ENCODE measurements at regions not wholly inside any gene's neighbourhood (a gene's known extent, or its start where the extent isn't known, plus 50 kb on each side); places are given as distances from the start of the nearest gene placed in this dataset.
A peak's percentile ranks its signal among the peaks of the same experiment; 100 is the strongest.

- no peak for DNase-seq (ENCODE audit: low read depth)
- TF ChIP-seq, protein P1, sequence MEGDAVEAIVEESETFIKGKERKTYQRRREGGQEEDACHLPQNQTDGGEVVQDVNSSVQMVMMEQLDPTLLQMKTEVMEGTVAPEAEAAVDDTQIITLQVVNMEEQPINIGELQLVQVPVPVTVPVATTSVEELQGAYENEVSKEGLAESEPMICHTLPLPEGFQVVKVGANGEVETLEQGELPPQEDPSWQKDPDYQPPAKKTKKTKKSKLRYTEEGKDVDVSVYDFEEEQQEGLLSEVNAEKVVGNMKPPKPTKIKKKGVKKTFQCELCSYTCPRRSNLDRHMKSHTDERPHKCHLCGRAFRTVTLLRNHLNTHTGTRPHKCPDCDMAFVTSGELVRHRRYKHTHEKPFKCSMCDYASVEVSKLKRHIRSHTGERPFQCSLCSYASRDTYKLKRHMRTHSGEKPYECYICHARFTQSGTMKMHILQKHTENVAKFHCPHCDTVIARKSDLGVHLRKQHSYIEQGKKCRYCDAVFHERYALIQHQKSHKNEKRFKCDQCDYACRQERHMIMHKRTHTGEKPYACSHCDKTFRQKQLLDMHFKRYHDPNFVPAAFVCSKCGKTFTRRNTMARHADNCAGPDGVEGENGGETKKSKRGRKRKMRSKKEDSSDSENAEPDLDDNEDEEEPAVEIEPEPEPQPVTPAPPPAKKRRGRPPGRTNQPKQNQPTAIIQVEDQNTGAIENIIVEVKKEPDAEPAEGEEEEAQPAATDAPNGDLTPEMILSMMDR (conservative IDR thresholded peaks at IDR 0.05; ENCODE audit: control insufficient read depth, insufficient read depth, low read depth, low read length) = no peak
- no peak overlapping the region for H3K4me3 ChIP-seq (ENCODE audit: control insufficient read depth, low read depth, low read length)
Measured at GRCh38 chr2:52396836-52397235, 1364.9 kb upstream of the NRXN1 start.

DNA sequence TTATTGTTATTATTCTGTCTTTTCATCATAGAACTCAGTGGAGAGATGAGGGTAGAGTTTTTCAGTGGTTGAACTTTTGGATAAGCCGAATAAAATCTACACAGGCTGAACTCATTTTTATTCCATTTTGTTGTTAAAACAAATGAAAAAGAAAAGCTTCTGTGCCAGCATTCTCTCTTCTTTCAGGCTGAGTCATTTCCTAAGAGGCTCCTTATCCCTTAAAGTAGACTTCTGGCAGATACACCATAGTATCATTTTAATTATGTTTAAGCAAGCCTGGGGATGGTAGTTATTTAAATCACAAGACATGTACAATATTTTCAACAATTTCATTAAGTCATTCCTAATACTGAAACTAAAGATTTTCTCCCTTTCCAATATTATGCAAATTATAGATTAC is 1364.0 kb upstream of the NRXN1 start:
- H3K4me3 ChIP-seq (ENCODE audit: control insufficient read depth, low read depth, low read length) = no peak overlapping the region
- DNase-seq (ENCODE audit: low read depth) = peak; percentile 23
- TF ChIP-seq, protein P1 (conservative IDR thresholded peaks at IDR 0.05; ENCODE audit: control insufficient read depth, insufficient read depth, low read depth, low read length) = no peak

- no peak for DNase-seq (ENCODE audit: low read depth)
- H3K4me3 ChIP-seq (ENCODE audit: control insufficient read depth, low read depth, low read length) = no peak overlapping the region
- TF ChIP-seq, protein P1 (conservative IDR thresholded peaks at IDR 0.05; ENCODE audit: control insufficient read depth, insufficient read depth, low read depth, low read length) = no peak
Measured at GRCh38 chr2:52391621-52392020, 1359.7 kb upstream of the NRXN1 start.

- TF ChIP-seq, protein P1 (conservative IDR thresholded peaks at IDR 0.05; ENCODE audit: control insufficient read depth, insufficient read depth, low read depth, low read length) = no peak
- DNase-seq (ENCODE audit: low read depth) = no peak
Measured at GRCh38 chr2:52390651-52391050, 1358.7 kb upstream of the NRXN1 start.

DNA sequence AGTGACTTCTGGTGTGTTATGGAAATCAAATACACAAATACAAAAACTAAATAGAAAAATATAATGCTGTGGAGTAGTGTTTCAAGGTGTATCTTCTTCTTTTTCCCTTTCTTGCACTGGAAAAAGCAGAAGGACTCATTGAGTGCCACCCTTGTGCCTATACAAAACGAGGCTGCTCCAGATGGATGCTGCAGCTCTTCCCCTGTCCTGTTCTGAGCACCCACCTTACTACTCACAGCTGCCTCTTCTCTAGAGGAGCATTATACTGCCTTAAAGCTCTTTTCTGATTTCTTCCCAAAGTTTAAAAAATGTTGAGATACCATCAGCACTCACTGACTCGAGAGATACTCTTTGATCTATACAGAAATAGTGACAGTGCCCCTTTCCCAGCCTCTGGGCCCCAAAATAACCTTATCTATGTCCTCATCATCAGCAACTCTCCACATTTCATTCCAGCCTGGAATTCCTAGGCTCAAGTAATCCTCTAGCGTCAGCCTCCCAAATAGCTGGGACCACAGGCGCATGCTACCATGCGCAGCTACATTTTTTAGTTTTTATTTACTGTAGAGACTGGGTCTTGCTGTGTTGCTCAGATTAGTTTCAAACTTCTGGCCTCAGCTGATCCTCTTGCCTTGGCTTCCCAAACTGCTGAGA is 1356.1 kb upstream of the NRXN1 start:
- TF ChIP-seq, protein P1 (conservative IDR thresholded peaks at IDR 0.05; ENCODE audit: control insufficient read depth, insufficient read depth, low read depth, low read length) = no peak
- DNase-seq (ENCODE audit: low read depth) = no peak
- H3K4me3 ChIP-seq (ENCODE audit: control insufficient read depth, low read depth, low read length) = no peak overlapping the region

More at GRCh38 chr2:52390651-52391050, 1358.7 kb upstream of the NRXN1 start:
- H3K4me3 ChIP-seq (ENCODE audit: control insufficient read depth, low read depth, low read length) = no peak overlapping the region

- no peak overlapping the region for H3K4me3 ChIP-seq (ENCODE audit: control insufficient read depth, low read depth, low read length)
- DNase-seq (ENCODE audit: low read depth) = no peak
- TF ChIP-seq, protein P1 (conservative IDR thresholded peaks at IDR 0.05; ENCODE audit: control insufficient read depth, insufficient read depth, low read depth, low read length) = no peak
Measured at GRCh38 chr2:52386433-52387030, 1354.6 kb upstream of the NRXN1 start.
